ENCODE measurements at regions not wholly inside any gene's neighbourhood (a gene's known extent, or its start where the extent isn't known, plus 50 kb on each side); places are given as distances from the start of the nearest gene placed in this dataset.

DNA sequence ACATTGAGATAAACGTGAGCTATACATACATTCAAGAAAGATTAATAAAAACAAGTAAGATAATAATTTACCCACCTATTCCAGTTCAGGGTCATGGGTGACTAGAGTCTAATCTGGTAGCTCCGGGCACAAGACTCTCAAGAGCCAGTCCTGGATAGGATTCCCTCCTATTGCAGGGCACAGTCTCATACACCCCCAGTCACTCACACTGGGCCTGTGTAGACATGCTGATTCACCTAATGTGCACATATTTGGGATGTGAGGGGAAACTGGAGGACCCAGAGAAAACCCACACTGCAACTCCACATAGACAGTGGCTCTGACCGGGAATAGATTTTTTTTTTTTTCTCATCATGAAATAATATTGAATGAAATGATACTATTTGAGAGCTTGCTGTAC, 81.5 kb upstream of the THUMPD2 start:
- TF ChIP-seq CBFB (CRISPR knock-in tag; IDR thresholded peaks at IDR 0.05) (no peak), SP4 (CRISPR knock-in tag; IDR thresholded peaks at IDR 0.05) (no peak)
- TF ChIP-seq, protein P1, sequence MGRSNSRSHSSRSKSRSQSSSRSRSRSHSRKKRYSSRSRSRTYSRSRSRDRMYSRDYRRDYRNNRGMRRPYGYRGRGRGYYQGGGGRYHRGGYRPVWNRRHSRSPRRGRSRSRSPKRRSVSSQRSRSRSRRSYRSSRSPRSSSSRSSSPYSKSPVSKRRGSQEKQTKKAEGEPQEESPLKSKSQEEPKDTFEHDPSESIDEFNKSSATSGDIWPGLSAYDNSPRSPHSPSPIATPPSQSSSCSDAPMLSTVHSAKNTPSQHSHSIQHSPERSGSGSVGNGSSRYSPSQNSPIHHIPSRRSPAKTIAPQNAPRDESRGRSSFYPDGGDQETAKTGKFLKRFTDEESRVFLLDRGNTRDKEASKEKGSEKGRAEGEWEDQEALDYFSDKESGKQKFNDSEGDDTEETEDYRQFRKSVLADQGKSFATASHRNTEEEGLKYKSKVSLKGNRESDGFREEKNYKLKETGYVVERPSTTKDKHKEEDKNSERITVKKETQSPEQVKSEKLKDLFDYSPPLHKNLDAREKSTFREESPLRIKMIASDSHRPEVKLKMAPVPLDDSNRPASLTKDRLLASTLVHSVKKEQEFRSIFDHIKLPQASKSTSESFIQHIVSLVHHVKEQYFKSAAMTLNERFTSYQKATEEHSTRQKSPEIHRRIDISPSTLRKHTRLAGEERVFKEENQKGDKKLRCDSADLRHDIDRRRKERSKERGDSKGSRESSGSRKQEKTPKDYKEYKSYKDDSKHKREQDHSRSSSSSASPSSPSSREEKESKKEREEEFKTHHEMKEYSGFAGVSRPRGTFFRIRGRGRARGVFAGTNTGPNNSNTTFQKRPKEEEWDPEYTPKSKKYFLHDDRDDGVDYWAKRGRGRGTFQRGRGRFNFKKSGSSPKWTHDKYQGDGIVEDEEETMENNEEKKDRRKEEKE (IDR thresholded peaks at IDR 0.05), result no peak
- TF ChIP-seq, protein P2, sequence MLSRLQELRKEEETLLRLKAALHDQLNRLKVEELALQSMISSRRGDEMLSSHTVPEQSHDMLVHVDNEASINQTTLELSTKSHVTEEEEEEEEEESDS (CRISPR knock-in tag; IDR thresholded peaks at IDR 0.05; ENCODE audit: borderline replicate concordance), result no peak
- CTCF ChIA-PET (ENCODE audit: low intra/inter-chr PET ratio, low total read pairs), result no interaction called here
- DNase-seq (ENCODE audit: low spot score) (no peak), ATAC-seq (no peak), FAIRE-seq (no peak)
- Histone ChIP-seq H3K9me3 (ENCODE audit: low read length) (peaks cover 7% of the 10 kb centered on the region; the same call in 1 of the 2 replicates), H3K4me1 (ENCODE audit: insufficient read depth, low read length) (no peaks in the 10 kb centered on the region), H4K20me1 (ENCODE audit: insufficient read depth, low read length) (no peaks in the 10 kb centered on the region), H3K79me2 (ENCODE audit: insufficient read depth, low read length) (no peaks in the 10 kb centered on the region), H3K27me3 (ENCODE audit: control insufficient read depth in 1 of 2, insufficient read depth in 2 of 2, low read length in 2 of 2) (no peaks in the 10 kb centered on the region; a peak in 1 of 5 replicates), H3K36me3 (replicated peaks in 1 of 2; ENCODE audit: control insufficient read depth in 1 of 2, insufficient read depth in 2 of 2, low read length in 2 of 2) (no peaks in the 10 kb centered on the region), H3K4me2 (ENCODE audit: low read depth, low read length) (no peak overlapping the region), H2AFZ (ENCODE audit: low read length) (no peak overlapping the region), H3K9ac (ENCODE audit: insufficient read depth, low read depth, low read length) (no peak overlapping the region), H3K4me3 (replicated peaks in 1 of 3; ENCODE audit: insufficient read depth in 1 of 3, low read depth in 2 of 3, low read length in 3 of 3) (no peak overlapping the region), H3K27ac (ENCODE audit: extremely low read length, insufficient read depth, low read length) (no peak overlapping the region)
- intact Hi-C loops (cut with micrococcal nuclease; ENCODE audit: unreplicated experiment) (no loop called here), in situ Hi-C loops (cut with HindIII; ENCODE audit: extremely low pct_ligation_motif_present, low pct_unique_long_range_greater_than_20kb) (no loop called here)
- whole genome bisulfite sequencing (ENCODE audit: low lambda C conversion rate), result 1% methylated on average over 3 of the region's 3 CpGs
- POLR2A ChIA-PET, result no interaction called here
- BruUV-seq (replicated peaks), result no TSS peak

DNA sequence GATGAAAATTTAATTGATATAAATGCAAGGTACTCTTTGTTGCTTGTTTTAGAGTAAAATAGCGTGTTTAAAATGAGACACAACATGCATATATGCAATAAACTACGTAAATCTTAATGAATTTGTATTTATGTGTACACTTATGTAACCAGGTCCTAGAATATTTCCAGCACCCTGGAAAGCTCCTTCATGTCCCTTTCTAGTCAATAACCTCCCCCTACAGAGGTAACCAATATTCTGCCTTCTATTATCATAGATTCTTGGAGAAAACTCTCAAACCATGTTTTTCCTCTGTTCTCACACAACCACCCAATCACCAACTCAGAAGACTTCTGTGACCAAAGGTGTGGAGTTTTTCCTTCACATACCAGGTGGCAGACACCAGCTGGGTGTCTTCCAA, 79.6 kb upstream of the THUMPD2 start:
- no peak for DNase-seq (ENCODE audit: low spot score)
- H3K4me3 ChIP-seq (replicated peaks in 1 of 3; ENCODE audit: insufficient read depth in 1 of 3, low read depth in 2 of 3, low read length in 3 of 3), result no peak overlapping the region
- ChIA-PET CTCF (ENCODE audit: low intra/inter-chr PET ratio, low total read pairs) (no interaction called here), POLR2A (no interaction called here)
- ATAC-seq, result no peak
- FAIRE-seq, result no peak
- in situ Hi-C loops (cut with HindIII; ENCODE audit: extremely low pct_ligation_motif_present, low pct_unique_long_range_greater_than_20kb) (no loop called here), intact Hi-C loops (cut with micrococcal nuclease; ENCODE audit: unreplicated experiment) (no loop called here)
- no peaks in the 10 kb centered on the region for H3K4me1 ChIP-seq (ENCODE audit: insufficient read depth, low read length)
- 0 out of 2 replicates have a peak, but pooled peaks cover 1% of the 10 kb centered on the region for H3K9me3 ChIP-seq (ENCODE audit: low read length)
- 3% methylated on average over 2 of the region's 2 CpGs for WGBS (ENCODE audit: low lambda C conversion rate)
- no peak overlapping the region for H3K27ac ChIP-seq (ENCODE audit: extremely low read length, insufficient read depth, low read length)
- no peak overlapping the region for H3K4me2 ChIP-seq (ENCODE audit: low read depth, low read length)
- H3K9ac ChIP-seq (ENCODE audit: insufficient read depth, low read depth, low read length), result no peak overlapping the region
- TF ChIP-seq MIER2 (CRISPR knock-in tag; IDR thresholded peaks at IDR 0.05) (peak; percentile 84), NKX3-1 (CRISPR knock-in tag; IDR thresholded peaks at IDR 0.05) (no peak)
- TF ChIP-seq, protein P3, sequence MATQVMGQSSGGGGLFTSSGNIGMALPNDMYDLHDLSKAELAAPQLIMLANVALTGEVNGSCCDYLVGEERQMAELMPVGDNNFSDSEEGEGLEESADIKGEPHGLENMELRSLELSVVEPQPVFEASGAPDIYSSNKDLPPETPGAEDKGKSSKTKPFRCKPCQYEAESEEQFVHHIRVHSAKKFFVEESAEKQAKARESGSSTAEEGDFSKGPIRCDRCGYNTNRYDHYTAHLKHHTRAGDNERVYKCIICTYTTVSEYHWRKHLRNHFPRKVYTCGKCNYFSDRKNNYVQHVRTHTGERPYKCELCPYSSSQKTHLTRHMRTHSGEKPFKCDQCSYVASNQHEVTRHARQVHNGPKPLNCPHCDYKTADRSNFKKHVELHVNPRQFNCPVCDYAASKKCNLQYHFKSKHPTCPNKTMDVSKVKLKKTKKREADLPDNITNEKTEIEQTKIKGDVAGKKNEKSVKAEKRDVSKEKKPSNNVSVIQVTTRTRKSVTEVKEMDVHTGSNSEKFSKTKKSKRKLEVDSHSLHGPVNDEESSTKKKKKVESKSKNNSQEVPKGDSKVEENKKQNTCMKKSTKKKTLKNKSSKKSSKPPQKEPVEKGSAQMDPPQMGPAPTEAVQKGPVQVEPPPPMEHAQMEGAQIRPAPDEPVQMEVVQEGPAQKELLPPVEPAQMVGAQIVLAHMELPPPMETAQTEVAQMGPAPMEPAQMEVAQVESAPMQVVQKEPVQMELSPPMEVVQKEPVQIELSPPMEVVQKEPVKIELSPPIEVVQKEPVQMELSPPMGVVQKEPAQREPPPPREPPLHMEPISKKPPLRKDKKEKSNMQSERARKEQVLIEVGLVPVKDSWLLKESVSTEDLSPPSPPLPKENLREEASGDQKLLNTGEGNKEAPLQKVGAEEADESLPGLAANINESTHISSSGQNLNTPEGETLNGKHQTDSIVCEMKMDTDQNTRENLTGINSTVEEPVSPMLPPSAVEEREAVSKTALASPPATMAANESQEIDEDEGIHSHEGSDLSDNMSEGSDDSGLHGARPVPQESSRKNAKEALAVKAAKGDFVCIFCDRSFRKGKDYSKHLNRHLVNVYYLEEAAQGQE (IDR thresholded peaks at IDR 0.05; ENCODE audit: borderline replicate concordance in 1 of 2, low read depth in 1 of 2, low read length in 2 of 2), result peak in 1 of 2 experiments; percentile 86; a peak in 3 of 4 replicates
- H3K36me3 ChIP-seq (replicated peaks in 1 of 2; ENCODE audit: control insufficient read depth in 1 of 2, insufficient read depth in 2 of 2, low read length in 2 of 2), result no peaks in the 10 kb centered on the region
- H3K27me3 ChIP-seq (ENCODE audit: control insufficient read depth in 1 of 2, insufficient read depth in 2 of 2, low read length in 2 of 2), result no peaks in the 10 kb centered on the region; a peak in 1 of 5 replicates
- no peaks in the 10 kb centered on the region for H3K79me2 ChIP-seq (ENCODE audit: insufficient read depth, low read length)
- no peak overlapping the region for H2AFZ ChIP-seq (ENCODE audit: low read length)
- no TSS peak for BruUV-seq (replicated peaks)
- no peaks in the 10 kb centered on the region for H4K20me1 ChIP-seq (ENCODE audit: insufficient read depth, low read length)

All from HepG2 (cell line).